GM06990 (cell line): ENCODE measurements at regions not wholly inside any gene's neighbourhood (a gene's known extent, or its start where the extent isn't known, plus 50 kb on each side); places are given as distances from the start of the nearest gene placed in this dataset.
"Not testable (repeated sequence)": the region's sequence is repeated elsewhere in the genome, so short reads cannot be mapped to it uniquely, and the experiment has no call there.

ENCODE experiments used
- DNase-seq: peaks from one replicate; pipeline ENCODE4 v3.0.0-alpha.2; 2011; ENCODE audit not compliant: insufficient read length; ENCODE audit errors: extremely low read depth
- H3K27me3 ChIP-seq: replicated peaks from 2 replicates; pipeline ENCODE4 v1.6.0; 2011; ENCODE audit warnings: low read length; ENCODE audit not compliant: control insufficient read depth, insufficient read depth
- H3K36me3 ChIP-seq: 2 replicates; pipeline ENCODE4 v1.5.1; 2011; ENCODE audit warnings: low read length; ENCODE audit not compliant: control insufficient read depth, insufficient read depth
- H3K4me3 ChIP-seq: replicated peaks from 2 replicates; pipeline ENCODE4 v1.5.1; 2011; ENCODE audit warnings: low read depth, mild to moderate bottlenecking, control low read depth, low read length
- TF ChIP-seq, protein P1 (sequence below): IDR thresholded peaks from 2 replicates; pipeline ENCODE4 v1.5.1; 2011; ENCODE audit warnings: low read length, control low read depth, mild to moderate bottlenecking, inconsistent platforms; ENCODE audit not compliant: insufficient read depth, poor library complexity, severe bottlenecking

DNA sequence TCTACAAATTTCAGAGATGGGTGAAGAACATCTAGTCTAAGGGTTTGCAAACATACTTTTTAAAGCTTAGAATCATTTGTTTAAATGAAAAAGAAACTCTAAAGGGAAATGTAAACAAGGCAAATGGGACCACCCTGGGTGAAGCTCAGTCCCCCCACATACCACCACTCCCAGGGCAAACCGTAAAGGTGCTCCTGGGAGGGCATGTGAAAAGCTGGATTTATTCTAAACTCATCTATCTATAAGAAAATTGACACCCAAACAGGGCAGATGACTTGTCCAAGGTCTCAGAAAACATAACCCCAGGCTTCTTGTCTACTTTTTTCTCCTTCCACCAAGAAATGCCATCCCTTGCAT is 223.3 kb upstream of the PRKCQ start:
- Histone ChIP-seq H3K4me3 (no peak overlapping the region), H3K36me3 (no peaks in the 10 kb centered on the region), H3K27me3 (no peaks in the 10 kb centered on the region)
- no peak for DNase-seq
- TF ChIP-seq, protein P1, sequence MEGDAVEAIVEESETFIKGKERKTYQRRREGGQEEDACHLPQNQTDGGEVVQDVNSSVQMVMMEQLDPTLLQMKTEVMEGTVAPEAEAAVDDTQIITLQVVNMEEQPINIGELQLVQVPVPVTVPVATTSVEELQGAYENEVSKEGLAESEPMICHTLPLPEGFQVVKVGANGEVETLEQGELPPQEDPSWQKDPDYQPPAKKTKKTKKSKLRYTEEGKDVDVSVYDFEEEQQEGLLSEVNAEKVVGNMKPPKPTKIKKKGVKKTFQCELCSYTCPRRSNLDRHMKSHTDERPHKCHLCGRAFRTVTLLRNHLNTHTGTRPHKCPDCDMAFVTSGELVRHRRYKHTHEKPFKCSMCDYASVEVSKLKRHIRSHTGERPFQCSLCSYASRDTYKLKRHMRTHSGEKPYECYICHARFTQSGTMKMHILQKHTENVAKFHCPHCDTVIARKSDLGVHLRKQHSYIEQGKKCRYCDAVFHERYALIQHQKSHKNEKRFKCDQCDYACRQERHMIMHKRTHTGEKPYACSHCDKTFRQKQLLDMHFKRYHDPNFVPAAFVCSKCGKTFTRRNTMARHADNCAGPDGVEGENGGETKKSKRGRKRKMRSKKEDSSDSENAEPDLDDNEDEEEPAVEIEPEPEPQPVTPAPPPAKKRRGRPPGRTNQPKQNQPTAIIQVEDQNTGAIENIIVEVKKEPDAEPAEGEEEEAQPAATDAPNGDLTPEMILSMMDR: no peak

DNA sequence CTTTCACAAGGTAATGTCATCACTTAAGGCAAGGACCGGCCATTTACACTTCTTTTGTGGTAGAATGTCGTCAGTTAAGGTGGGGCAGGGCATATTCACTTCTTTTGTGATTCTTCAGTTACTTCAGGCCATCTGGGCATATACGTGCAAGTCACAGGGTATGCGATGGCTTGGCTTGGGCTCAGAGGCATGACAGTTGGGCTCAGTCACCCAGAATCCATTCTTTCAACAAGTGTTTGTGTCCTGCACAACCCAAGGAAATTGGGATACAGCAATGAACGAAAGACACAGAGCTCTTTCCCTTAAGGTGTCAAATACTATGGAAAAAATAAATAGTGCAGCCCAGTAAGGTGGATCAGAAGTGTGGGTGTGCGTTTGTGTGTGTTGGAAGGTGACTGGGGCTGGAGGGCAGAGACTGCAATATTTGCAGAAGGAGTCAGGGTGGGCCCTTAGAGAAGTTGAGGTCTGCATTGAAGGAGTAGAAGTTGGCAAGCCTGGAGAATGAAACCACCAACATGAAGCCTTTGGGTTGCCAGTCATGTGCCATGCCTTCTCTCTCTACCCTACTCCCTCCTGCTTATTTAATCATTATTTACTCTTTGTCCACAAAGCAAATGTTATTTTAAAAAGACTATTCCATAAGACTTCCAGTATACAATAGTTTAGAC is 222.8 kb upstream of the PRKCQ start:
- DNase-seq: no peak
- TF ChIP-seq, protein P1: no peak
- Histone ChIP-seq H3K27me3 (no peaks in the 10 kb centered on the region), H3K36me3 (no peaks in the 10 kb centered on the region), H3K4me3 (no peak overlapping the region)

DNA sequence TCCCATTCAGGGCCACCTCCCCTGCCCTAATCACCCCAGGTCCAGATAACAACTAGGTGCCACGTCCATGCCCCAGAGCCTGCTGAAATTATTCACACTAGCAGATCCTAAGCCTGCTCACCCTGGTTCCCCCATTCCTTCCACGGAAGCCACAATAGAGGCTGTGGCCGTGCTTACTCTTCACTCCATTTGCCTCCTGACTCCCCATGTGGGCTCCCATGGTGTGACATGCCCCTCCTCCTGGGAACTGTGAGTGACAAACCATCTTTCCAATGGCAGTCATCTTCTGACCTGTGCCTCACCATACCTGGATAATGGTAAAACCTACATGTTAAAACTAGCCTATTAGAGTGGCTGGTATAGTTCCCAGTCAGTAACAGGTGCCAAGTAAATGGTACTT is 216.2 kb upstream of the PRKCQ start:
- H3K27me3 ChIP-seq: no peaks in the 10 kb centered on the region; the same call in 1 of the 2 replicates
- TF ChIP-seq, protein P1: no peak
- no peak for DNase-seq
- no peaks in the 10 kb centered on the region for H3K36me3 ChIP-seq
- no peak overlapping the region for H3K4me3 ChIP-seq

- TF ChIP-seq, protein P1: no peak
- Histone ChIP-seq H3K36me3 (no peaks in the 10 kb centered on the region), H3K4me3 (no peak overlapping the region), H3K27me3 (no peaks in the 10 kb centered on the region; the same call in 1 of the 2 replicates)
- no peak for DNase-seq
These were observed 215.5 kb upstream of the PRKCQ start for GRCh38 chr10:6795541-6795940.

DNA sequence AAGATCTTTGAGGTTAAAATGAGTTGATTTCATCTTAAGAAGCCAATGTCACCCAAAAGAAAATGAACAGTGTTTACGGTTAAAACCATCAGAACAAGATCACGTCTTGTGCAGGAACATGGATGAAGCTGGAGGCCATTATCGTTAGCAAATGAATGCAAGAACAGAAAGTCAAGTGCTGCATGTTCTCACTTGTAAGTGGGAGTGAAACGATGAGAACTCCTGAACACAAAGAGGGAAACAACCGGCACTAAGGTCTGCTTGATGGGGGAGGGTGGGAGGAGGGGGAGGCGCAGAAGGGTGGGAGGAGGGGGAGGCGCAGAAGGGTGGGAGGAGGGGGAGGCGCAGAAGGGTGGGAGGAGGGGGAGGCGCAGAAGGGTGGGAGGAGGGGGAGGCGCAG is 214.8 kb upstream of the PRKCQ start:
- not testable (repeated sequence) for DNase-seq, H3K27me3 ChIP-seq, H3K36me3 ChIP-seq, H3K4me3 ChIP-seq

DNA sequence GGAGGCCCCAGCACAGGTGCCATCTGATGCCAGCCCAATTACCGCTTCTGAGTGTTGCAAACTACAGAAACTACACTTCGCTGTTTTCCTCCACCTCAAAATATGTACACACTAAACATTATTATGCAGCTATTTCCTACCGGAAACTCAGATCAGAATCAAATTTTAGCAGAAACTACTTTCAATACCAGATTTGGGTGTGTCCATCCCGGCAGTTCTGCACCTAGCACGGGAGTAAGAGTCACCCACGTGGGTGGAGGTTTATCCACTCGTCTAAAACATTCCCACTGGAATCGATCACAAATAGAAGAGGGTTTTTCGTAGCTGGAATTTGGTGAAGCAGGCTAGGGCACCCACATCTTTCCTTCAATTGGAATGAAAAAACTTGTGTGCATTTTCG is 214.4 kb upstream of the PRKCQ start:
- Histone ChIP-seq H3K36me3 (no peaks in the 10 kb centered on the region), H3K4me3 (no peak overlapping the region), H3K27me3 (peaks cover 1% of the 10 kb centered on the region)
- TF ChIP-seq, protein P1: no peak
- no peak for DNase-seq
